Hematopoietic multipotent progenitor cell treated with erythropoietin and hydrocortisone succinate and interleukin-3 and kit ligand, for 15 days (in vitro differentiated cells): ENCODE measurements at regions not wholly inside any gene's neighbourhood (a gene's known extent, or its start where the extent isn't known, plus 50 kb on each side); places are given as distances from the start of the nearest gene placed in this dataset.

Source experiments
- DNase-seq: peaks from one replicate; pipeline ENCODE4 v3.0.0-alpha.2; 2015; ENCODE audit warnings: low spot score

GRCh38 chr7:144960763-144961162 is 124.9 kb upstream of the TPK1 start:
- DNase-seq: no peak

DNA sequence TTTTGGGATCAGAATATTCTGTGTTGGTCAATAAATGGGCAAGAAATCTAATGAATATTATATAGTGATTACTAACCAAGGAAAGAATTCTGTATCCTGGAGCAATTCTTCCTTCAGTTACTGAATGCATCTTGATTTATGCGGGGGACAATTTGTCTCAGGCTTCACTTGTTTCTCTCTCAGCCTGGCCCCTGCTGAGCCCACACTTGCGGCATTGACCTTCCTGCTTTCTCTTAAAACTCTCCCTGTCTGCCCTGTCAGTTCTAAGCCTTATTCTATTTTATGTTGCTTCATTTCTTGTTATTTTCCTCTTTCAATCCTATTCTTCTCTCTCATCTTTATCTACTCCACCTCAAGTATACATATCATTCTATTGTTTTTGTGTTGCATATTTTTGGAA is 122.1 kb upstream of the TPK1 start:
- DNase-seq: no peak

GRCh38 chr7:144955422-144955821 is 119.6 kb upstream of the TPK1 start:
- DNase-seq: no peak

GRCh38 chr7:144941127-144941526 is 105.3 kb upstream of the TPK1 start:
- no peak for DNase-seq

- DNase-seq: no peak
Measured at GRCh38 chr7:144937199-144937598, 101.3 kb upstream of the TPK1 start.

GRCh38 chr7:144936314-144936713 is 100.5 kb upstream of the TPK1 start:
- no peak for DNase-seq

- no peak for DNase-seq
Measured at GRCh38 chr7:144910411-144910810, 74.6 kb upstream of the TPK1 start.

DNA sequence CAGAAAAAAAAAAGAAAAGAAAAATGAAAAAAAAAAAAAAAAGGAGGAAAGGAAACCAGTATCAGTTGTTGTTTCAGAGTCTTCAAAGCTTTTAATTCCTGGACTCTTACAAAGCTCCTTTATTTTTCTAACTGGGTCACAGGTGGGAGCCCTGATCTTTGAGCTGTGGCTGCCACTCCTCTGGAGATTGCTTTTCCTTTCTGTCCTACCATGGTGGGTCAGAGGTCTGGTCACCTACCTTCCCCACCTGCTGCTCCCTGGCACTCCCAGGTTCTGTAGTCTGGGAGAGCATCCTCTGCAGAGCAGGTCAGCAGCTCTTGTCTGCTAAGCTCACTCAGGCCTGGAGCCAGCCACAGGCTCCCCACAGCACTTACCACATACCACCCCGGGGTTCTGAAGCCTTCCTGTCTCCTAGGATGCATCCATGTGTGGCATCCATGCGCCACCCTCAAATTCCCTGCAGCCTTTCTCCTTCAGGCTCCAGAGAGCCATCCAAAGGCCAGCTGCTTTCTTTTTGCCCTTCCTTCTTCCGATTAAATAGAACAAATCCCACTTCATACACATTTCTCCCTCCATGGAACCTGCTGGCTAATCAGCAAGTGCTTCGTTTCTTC is 73.2 kb upstream of the TPK1 start:
- DNase-seq: no peak

DNA sequence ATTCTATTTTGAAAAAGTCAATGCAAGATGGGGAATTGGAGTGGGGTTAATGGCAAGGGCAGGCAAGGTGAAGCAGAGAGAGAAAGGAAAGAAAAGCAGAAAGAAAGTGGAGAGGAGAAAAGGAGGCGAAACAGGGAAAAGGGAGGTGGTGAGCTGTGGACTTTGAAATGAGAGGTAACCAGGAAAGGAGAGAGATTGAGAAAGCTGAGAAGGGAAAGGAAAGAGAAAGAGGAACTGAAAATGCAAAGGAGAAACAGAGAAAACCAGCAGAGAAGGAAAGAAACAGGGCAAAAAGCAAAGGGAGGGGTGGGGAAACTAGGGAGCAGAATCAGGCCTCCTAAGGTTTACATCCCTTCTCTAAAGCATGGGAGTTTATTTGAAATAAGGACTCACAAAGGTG is 72.5 kb upstream of the TPK1 start:
- DNase-seq: no peak

DNA sequence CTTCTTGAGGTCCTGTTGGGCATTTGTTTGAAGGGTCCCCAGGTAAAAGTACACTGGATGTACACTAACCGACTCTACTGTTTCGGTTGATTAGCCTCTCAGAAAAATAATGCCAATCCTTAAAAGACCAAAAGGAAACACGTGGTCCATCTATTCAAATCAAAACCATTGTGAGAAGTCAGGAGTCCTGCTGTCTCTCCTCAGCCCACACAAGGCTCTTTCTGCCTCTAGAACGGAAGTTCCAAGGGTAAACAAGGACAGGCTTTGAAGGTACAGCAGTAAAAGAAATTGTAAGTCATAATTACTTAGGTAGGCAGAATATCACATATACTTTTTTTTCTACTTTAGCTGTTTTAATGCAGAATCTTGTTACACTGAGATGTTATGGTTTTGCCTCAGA is 71.7 kb upstream of the TPK1 start:
- DNase-seq: no peak

DNA sequence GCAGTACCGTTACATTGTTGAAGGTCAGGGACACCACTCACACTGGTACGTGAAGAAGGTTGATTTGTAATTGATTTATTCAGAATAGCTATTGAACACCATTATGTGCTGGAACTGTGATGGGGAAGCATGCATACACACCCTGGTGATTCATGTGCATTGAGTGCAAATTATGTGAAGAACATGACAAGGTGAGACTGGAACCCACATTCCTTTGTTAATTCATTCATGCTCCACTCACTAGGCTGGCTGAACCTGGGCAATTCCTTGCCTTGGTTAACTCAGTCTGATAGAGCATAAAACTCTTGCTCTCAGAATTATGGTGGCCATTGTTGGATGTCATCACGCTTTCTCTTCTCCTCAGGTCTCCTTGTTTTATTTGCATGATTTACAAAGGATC is 67.3 kb upstream of the TPK1 start:
- DNase-seq: no peak

GRCh38 chr7:144892761-144893160 is 56.9 kb upstream of the TPK1 start:
- no peak for DNase-seq
